HG03159 (cell line): ENCODE measurements at regions not wholly inside any gene's neighbourhood (a gene's known extent, or its start where the extent isn't known, plus 50 kb on each side); places are given as distances from the start of the nearest gene placed in this dataset.
A peak's percentile ranks its signal among the peaks of the same experiment; 100 is the strongest.
"Not testable (repeated sequence)": the region's sequence is repeated elsewhere in the genome, so short reads cannot be mapped to it uniquely, and the experiment has no call there.

Experiments
- ATAC-seq: cut with Tn5 transposase; IDR thresholded peaks from one replicate; pipeline ENCODE4 v1.9.1; 2021; ENCODE audit warnings: mild to moderate bottlenecking, moderate library complexity; ENCODE audit not compliant: unreplicated experiment

GRCh38 chr12:97968641-97969197 is 506.1 kb downstream of the RMST start:
- ATAC-seq, result no peak

GRCh38 chr12:97977870-97978405 is 515.3 kb downstream of the RMST start:
- ATAC-seq, result no peak

GRCh38 chr12:97982684-97983083 is 520.1 kb downstream of the RMST start:
- ATAC-seq, result no peak

- ATAC-seq, result no peak
These were observed 521.2 kb downstream of the RMST start for GRCh38 chr12:97983796-97984195.

- ATAC-seq, result no peak
These were observed 521.8 kb downstream of the RMST start for GRCh38 chr12:97984436-97984835.

GRCh38 chr12:97984974-97985580 is 522.5 kb downstream of the RMST start:
- no peak for ATAC-seq

GRCh38 chr12:97985834-97986233 is 523.2 kb downstream of the RMST start:
- no peak for ATAC-seq

- not testable (repeated sequence) for ATAC-seq
These were observed 526.0 kb downstream of the RMST start for GRCh38 chr12:97988588-97988987.

GRCh38 chr12:97989366-97989940 is 525.9 kb upstream of the TMPO start:
- no peak for ATAC-seq

GRCh38 chr12:97994746-97995484 is 520.5 kb upstream of the TMPO start:
- no peak for ATAC-seq

GRCh38 chr12:97995559-97995958 is 519.8 kb upstream of the TMPO start:
- ATAC-seq, result no peak

- no peak for ATAC-seq
These were observed 514.0 kb upstream of the TMPO start for GRCh38 chr12:98001430-98001829.

- peak; percentile 96 for ATAC-seq
These were observed 512.4 kb upstream of the TMPO start for GRCh38 chr12:98002887-98003493.

- no peak for ATAC-seq
These were observed 507.4 kb upstream of the TMPO start for GRCh38 chr12:98007963-98008362.

- no peak for ATAC-seq
These were observed 501.8 kb upstream of the TMPO start for GRCh38 chr12:98013560-98013959.

GRCh38 chr12:98018836-98019235 is 496.6 kb upstream of the TMPO start:
- no peak for ATAC-seq

- ATAC-seq, result no peak
These were observed 495.0 kb upstream of the TMPO start for GRCh38 chr12:98020376-98020775.

GRCh38 chr12:98022961-98023360 is 492.4 kb upstream of the TMPO start:
- ATAC-seq, result no peak

GRCh38 chr12:98037401-98038140 is 477.8 kb upstream of the TMPO start:
- ATAC-seq, result no peak

- ATAC-seq, result no peak
These were observed 472.7 kb upstream of the TMPO start for GRCh38 chr12:98042668-98043067.

GRCh38 chr12:98045395-98045794 is 470.0 kb upstream of the TMPO start:
- ATAC-seq, result no peak
